Osteoblast (primary cell): ENCODE measurements at regions not wholly inside any gene's neighbourhood (a gene's known extent, or its start where the extent isn't known, plus 50 kb on each side); places are given as distances from the start of the nearest gene placed in this dataset.

Experiments
- DNase-seq: peaks from one replicate; pipeline ENCODE4 v3.0.0; 2011; ENCODE audit warnings: low spot score, mixed read lengths; ENCODE audit not compliant: insufficient read length; ENCODE audit errors: missing footprints
- H2AFZ ChIP-seq: 2 replicates; pipeline ENCODE4 v1.6.0; 2011; ENCODE audit warnings: mild to moderate bottlenecking, low read length
- H3K27ac ChIP-seq: 2 replicates; pipeline ENCODE4 v1.5.1; 2011; ENCODE audit warnings: mild to moderate bottlenecking, low read depth, low read length, moderate library complexity
- H3K27me3 ChIP-seq: 2 replicates; pipeline ENCODE4 v1.6.0; 2012; ENCODE audit warnings: mild to moderate bottlenecking, control low read depth, inconsistent platforms, low read length, moderate library complexity; ENCODE audit not compliant: insufficient read depth
- H3K36me3 ChIP-seq: 2 replicates; pipeline ENCODE4 v1.5.1; 2011; ENCODE audit warnings: mild to moderate bottlenecking, low read length, control low read depth, moderate library complexity; ENCODE audit not compliant: insufficient read depth
- H3K4me1 ChIP-seq: 2 replicates; pipeline ENCODE4 v1.5.1; 2011; ENCODE audit warnings: mild to moderate bottlenecking, low read length, control low read depth, moderate library complexity; ENCODE audit not compliant: insufficient read depth
- H3K4me2 ChIP-seq: 2 replicates; pipeline ENCODE4 v1.6.0; 2011; ENCODE audit warnings: mild to moderate bottlenecking, low read length; ENCODE audit not compliant: insufficient read depth
- H3K4me3 ChIP-seq: fragments of 200-600 bp; sonication (generic); 3 replicates; pipeline ENCODE4 v1.5.1; 2012; ENCODE audit warnings: mild to moderate bottlenecking, low read length, inconsistent platforms; ENCODE audit not compliant: insufficient read depth
- H3K79me2 ChIP-seq: 2 replicates; pipeline ENCODE4 v1.6.0; 2012; ENCODE audit warnings: mild to moderate bottlenecking, low read length, control low read depth, inconsistent platforms; ENCODE audit not compliant: insufficient read depth
- H3K9me3 ChIP-seq: 2 replicates; pipeline ENCODE4 v1.5.1; 2011; ENCODE audit warnings: low read depth, low read length, control low read depth
- H4K20me1 ChIP-seq: 2 replicates; pipeline ENCODE4 v1.6.0; 2012; ENCODE audit warnings: mild to moderate bottlenecking, low read length, control low read depth; ENCODE audit not compliant: insufficient read depth
- CTCF ChIP-seq: IDR thresholded peaks from 2 replicates; pipeline ENCODE4 v1.5.1; 2011; ENCODE audit warnings: mild to moderate bottlenecking, low read depth, low read length, moderate library complexity; ENCODE audit errors: extremely low read depth

GRCh38 chr4:110306303-110306702, 107.9 kb upstream of the ELOVL6 start:
- Histone ChIP-seq H3K27me3 (no peaks in the 10 kb centered on the region), H3K4me1 (no peaks in the 10 kb centered on the region), H3K79me2 (no peaks in the 10 kb centered on the region), H3K4me3 (no peak overlapping the region), H3K27ac (no peak overlapping the region), H3K36me3 (no peaks in the 10 kb centered on the region), H3K4me2 (no peak overlapping the region), H2AFZ (no peak overlapping the region), H3K9me3 (no peaks in the 10 kb centered on the region), H4K20me1 (no peaks in the 10 kb centered on the region)
- no peak for TF ChIP-seq CTCF
- DNase-seq, result no peak

GRCh38 chr4:110305455-110305854, 107.0 kb upstream of the ELOVL6 start:
- H3K27me3 ChIP-seq, result no peaks in the 10 kb centered on the region
- H3K4me1 ChIP-seq, result no peaks in the 10 kb centered on the region
- no peak for DNase-seq
- no peak overlapping the region for H3K27ac ChIP-seq
- TF ChIP-seq CTCF, result no peak
- no peak overlapping the region for H2AFZ ChIP-seq
- H3K79me2 ChIP-seq, result no peaks in the 10 kb centered on the region
- no peak overlapping the region for H3K4me2 ChIP-seq
- H4K20me1 ChIP-seq, result no peaks in the 10 kb centered on the region
- no peaks in the 10 kb centered on the region for H3K9me3 ChIP-seq
- H3K36me3 ChIP-seq, result no peaks in the 10 kb centered on the region
- H3K4me3 ChIP-seq, result no peak overlapping the region

- H3K9me3 ChIP-seq, result no peaks in the 10 kb centered on the region
- H3K79me2 ChIP-seq, result no peaks in the 10 kb centered on the region
- no peak for TF ChIP-seq CTCF
- no peak overlapping the region for H3K4me2 ChIP-seq
- H3K27ac ChIP-seq, result no peak overlapping the region
- peaks cover 3% of the 10 kb centered on the region for H3K4me1 ChIP-seq
- no peaks in the 10 kb centered on the region for H3K27me3 ChIP-seq
- H4K20me1 ChIP-seq, result no peaks in the 10 kb centered on the region
- H3K36me3 ChIP-seq, result no peaks in the 10 kb centered on the region
- DNase-seq, result no peak
- H3K4me3 ChIP-seq, result no peak overlapping the region
- H2AFZ ChIP-seq, result no peak overlapping the region
Measured at GRCh38 chr4:110296892-110297291, 98.5 kb upstream of the ELOVL6 start.

GRCh38 chr4:110294165-110294564, 95.8 kb upstream of the ELOVL6 start:
- Histone ChIP-seq H3K27me3 (no peaks in the 10 kb centered on the region), H3K79me2 (no peaks in the 10 kb centered on the region), H3K4me3 (no peak overlapping the region), H2AFZ (no peak overlapping the region), H3K4me1 (peaks cover 3% of the 10 kb centered on the region), H3K4me2 (no peak overlapping the region), H4K20me1 (no peaks in the 10 kb centered on the region), H3K27ac (no peak overlapping the region), H3K36me3 (no peaks in the 10 kb centered on the region), H3K9me3 (no peaks in the 10 kb centered on the region)
- TF ChIP-seq CTCF, result no peak
- DNase-seq, result peak; percentile 50
